Fibroblast of mammary gland (primary cell): ENCODE measurements at regions not wholly inside any gene's neighbourhood (a gene's known extent, or its start where the extent isn't known, plus 50 kb on each side); places are given as distances from the start of the nearest gene placed in this dataset.
"Not testable (repeated sequence)": the region's sequence is repeated elsewhere in the genome, so short reads cannot be mapped to it uniquely, and the experiment has no call there.

Experiments
- DNase-seq: peaks from one replicate; pipeline ENCODE4 v3.0.0-alpha.2; 2010; ENCODE audit warnings: low read depth
- H3K4me3 ChIP-seq: 2 replicates; pipeline ENCODE4 v1.5.1; 2011; ENCODE audit warnings: low read depth, mild to moderate bottlenecking, low read length, moderate library complexity; ENCODE audit not compliant: control insufficient read depth
- TF ChIP-seq, protein P1 (sequence below): conservative IDR thresholded peaks from 2 replicates; pipeline ENCODE4 v1.5.1; 2011; ENCODE audit warnings: low read depth, low read length, inconsistent platforms; ENCODE audit not compliant: control insufficient read depth, insufficient read depth

DNA sequence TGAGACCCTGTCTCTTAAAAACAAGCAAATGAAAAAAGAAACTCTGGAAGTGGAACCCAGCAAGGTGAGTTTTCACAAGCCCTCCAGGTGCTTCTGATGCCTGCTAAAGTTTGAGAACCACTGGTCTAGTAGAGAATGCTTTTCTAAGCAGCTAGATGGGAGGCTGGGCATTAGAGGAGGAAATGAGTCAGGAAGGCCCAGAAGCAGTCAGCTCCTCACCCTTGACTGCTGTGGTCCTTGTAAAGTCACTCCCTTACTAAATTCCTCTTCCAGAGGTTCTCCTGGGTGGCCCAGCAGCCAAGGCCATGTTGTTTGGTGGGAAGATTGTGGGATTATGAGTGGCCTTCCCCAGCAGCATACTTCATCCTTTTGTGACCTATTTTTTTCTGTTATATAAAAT lies 52.0 kb upstream of the FYN start:
- TF ChIP-seq, protein P1, sequence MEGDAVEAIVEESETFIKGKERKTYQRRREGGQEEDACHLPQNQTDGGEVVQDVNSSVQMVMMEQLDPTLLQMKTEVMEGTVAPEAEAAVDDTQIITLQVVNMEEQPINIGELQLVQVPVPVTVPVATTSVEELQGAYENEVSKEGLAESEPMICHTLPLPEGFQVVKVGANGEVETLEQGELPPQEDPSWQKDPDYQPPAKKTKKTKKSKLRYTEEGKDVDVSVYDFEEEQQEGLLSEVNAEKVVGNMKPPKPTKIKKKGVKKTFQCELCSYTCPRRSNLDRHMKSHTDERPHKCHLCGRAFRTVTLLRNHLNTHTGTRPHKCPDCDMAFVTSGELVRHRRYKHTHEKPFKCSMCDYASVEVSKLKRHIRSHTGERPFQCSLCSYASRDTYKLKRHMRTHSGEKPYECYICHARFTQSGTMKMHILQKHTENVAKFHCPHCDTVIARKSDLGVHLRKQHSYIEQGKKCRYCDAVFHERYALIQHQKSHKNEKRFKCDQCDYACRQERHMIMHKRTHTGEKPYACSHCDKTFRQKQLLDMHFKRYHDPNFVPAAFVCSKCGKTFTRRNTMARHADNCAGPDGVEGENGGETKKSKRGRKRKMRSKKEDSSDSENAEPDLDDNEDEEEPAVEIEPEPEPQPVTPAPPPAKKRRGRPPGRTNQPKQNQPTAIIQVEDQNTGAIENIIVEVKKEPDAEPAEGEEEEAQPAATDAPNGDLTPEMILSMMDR, result no peak
- H3K4me3 ChIP-seq, result no peak overlapping the region
- DNase-seq, result peak; percentile 76

DNA sequence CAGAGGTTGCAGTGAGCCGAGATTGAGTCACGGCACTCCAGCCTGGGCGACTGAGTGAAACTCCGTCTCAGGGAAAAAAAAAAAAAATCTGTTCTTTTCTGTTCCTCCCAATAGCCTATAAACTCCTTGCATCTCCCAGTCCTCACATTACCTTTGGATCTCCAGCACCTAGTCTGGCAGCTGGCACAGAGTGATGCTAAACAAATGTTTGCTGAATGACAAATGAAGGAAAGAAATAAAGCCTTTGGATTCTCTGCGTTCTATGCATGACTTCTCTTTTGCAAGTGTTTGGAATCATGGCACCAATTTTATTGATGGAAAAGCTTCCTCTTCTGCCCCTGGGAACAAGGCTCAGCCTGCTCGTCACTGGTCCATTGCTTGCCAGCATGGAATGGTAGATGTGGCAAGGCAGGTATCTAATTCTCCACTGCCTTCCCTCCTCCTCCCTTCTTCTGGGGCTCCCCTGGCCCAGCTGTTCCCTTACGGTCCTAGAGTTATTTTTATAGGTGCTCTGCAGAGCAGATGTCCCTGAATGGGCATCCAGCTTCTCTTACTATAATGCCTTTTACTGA lies 53.6 kb upstream of the FYN start:
- no peak overlapping the region for H3K4me3 ChIP-seq
- no peak for DNase-seq
- TF ChIP-seq, protein P1, result no peak

DNA sequence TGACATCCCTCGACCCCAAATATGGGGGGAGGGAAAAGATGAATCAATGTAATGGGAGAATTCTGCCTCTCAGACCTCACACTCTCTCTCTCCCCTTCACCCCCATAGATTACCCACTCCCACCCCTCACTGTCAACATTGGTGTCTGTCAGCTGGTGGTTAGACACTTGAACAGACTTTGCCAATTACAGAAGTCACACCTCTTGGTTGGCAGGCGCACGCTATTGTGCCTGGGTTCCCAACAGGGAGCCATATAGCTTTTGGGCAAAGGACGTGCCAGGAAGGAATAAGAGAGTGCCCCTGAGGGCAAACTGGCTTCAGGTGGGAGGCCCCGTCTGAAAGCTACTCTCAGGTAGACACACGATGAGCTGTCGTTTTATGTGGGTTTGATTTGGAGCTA lies 54.1 kb upstream of the FYN start:
- no peak overlapping the region for H3K4me3 ChIP-seq
- TF ChIP-seq, protein P1, result no peak
- DNase-seq, result no peak

DNA sequence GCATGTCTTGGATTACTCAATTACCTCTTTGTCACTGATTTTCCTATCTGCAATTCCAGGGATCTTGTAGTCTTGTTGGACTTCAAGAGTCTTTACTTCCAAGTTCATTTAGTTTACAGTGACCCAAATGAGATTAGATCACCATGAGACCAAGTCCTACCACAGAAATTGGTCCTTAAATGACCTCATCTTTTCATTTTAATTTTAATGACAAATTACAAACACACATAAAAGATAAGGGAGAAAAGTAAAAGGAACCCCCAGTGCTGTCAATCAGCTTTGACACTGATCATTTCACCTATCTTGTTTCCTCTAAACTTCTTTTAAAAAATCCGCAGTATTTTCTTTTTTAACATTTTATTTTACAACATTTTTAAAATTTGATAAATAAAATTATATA lies 54.9 kb upstream of the FYN start:
- DNase-seq, result no peak
- TF ChIP-seq, protein P1, result no peak
- no peak overlapping the region for H3K4me3 ChIP-seq

DNA sequence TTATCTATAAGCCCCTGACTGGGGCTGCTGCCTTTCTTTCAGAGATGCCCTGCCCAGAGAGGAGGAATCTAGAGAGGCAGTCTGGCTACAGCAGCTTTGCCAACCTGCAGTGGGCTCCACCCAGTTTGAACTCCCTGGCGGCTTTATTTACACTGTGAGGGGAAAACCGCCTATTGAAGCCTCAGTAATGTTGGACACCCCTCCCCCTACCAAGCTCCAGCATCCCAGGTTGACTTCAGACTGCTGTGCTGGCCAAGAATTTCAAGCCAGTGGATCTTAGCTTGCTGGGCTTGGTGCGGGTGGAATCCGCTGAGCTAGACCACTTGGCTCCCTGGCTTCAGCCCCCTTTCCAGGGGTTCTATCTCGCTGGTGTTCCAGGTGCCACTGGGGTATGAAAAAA lies 61.4 kb upstream of the FYN start:
- not testable (repeated sequence) for H3K4me3 ChIP-seq, DNase-seq

DNA sequence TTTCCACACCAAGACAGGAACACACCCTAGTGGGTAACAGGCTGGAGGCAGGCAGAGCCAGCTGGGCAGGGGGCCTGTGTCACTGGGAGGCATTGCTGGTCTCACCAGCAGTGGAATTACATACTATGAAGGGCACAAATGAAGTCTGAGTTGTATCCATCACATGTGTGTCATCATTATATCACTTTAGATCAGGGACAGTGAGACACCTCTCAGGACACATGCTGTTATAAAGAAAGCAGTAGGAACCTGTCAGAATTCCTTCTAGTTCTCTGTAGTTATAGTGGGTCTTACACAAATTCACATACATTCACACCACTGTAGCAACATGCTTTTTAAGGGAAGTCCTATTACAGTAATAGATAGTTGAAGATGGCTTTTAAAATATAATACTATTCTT lies 63.5 kb upstream of the FYN start:
- DNase-seq, result no peak
- no peak overlapping the region for H3K4me3 ChIP-seq
- TF ChIP-seq, protein P1, result no peak

DNA sequence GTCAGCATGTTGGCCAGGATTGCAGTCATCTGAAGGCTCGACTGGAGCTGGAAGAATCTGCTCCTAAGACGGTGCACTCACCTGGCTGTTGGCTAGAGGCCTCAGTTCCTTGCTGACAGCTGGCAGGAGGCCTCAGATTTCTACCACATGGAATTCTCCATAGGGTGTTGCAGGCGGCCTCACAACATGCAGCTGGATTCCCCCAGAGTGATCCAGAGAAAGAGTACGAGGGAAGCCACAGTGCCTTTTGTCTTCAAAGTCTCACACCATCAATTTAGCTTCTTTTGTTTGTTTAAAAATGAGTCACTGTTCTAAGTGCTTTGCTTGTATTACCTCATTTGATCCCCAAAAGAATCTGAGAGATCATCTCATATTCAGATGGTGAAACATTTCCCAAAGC lies 65.5 kb upstream of the FYN start:
- H3K4me3 ChIP-seq, result no peak overlapping the region
- TF ChIP-seq, protein P1, result no peak
- peak; percentile 91 for DNase-seq

DNA sequence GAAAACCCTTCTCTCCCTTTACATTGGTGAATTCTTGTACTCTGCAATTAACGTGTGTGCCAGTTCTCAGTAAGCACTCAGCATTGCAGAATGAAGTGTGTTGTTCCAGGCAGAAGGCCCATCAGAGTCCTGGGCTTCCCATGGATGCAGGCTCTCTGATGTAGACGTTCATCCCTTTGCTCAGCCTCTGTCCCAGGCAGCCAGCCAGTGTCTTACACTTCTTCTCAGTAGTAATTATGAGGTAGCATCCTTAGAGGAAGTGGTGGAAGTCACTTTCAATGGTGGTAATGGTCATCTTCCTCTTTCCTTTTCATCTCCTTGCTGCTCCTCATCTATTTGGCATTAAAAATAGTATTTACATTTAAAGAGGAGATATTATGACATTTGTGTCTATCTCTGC lies 66.7 kb upstream of the FYN start:
- no peak overlapping the region for H3K4me3 ChIP-seq
- peak; percentile 36 for DNase-seq
- TF ChIP-seq, protein P1, result no peak
